Subcutaneous abdominal adipose tissue (tissue), 5 donors: ENCODE measurements at regions not wholly inside any gene's neighbourhood (a gene's known extent, or its start where the extent isn't known, plus 50 kb on each side); places are given as distances from the start of the nearest gene placed in this dataset.

ENCODE experiments used
- H3K27ac ChIP-seq: one replicate; pipeline ENCODE4 v1.7.0; 2013; ENCODE audit warnings: low read depth, mild to moderate bottlenecking, inconsistent platforms, low read length, moderate library complexity
- H3K27me3 ChIP-seq, 5 donors: one replicate each; pipeline ENCODE4 v1.7.0; 2013; ENCODE audit warnings: low read length in 5 of 5, inconsistent platforms in 1 of 5; ENCODE audit not compliant: control insufficient read depth in 5 of 5, insufficient read depth in 4 of 5
- H3K36me3 ChIP-seq, 5 donors: one replicate each; pipeline ENCODE4 v1.7.0; 2013; ENCODE audit warnings: low read length in 5 of 5; ENCODE audit not compliant: control insufficient read depth in 5 of 5, insufficient read depth in 5 of 5
- H3K4me1 ChIP-seq, 5 donors: one replicate each; pipeline ENCODE4 v1.7.0; 2013; ENCODE audit warnings: low read length in 5 of 5, mild to moderate bottlenecking in 3 of 5, moderate library complexity in 1 of 5; ENCODE audit not compliant: control insufficient read depth in 5 of 5, insufficient read depth in 5 of 5
- H3K4me3 ChIP-seq, 5 donors: one replicate each; pipeline ENCODE4 v1.7.0; 2013; ENCODE audit warnings: low read length in 5 of 5, low read depth in 1 of 5
- H3K9ac ChIP-seq, 5 donors: one replicate each; pipeline ENCODE4 v1.7.0; 2013; ENCODE audit warnings: low read length in 5 of 5, mild to moderate bottlenecking in 4 of 5, moderate library complexity in 3 of 5
- H3K9me3 ChIP-seq, 5 donors: one replicate each; pipeline ENCODE4 v1.7.0; 2013; ENCODE audit warnings: low read length in 5 of 5; ENCODE audit not compliant: control insufficient read depth in 5 of 5
- donor health status: healthy.
- donor health status: healthy.
- donor health status: healthy.
- donor health status: healthy.
- donor health status: healthy.

DNA sequence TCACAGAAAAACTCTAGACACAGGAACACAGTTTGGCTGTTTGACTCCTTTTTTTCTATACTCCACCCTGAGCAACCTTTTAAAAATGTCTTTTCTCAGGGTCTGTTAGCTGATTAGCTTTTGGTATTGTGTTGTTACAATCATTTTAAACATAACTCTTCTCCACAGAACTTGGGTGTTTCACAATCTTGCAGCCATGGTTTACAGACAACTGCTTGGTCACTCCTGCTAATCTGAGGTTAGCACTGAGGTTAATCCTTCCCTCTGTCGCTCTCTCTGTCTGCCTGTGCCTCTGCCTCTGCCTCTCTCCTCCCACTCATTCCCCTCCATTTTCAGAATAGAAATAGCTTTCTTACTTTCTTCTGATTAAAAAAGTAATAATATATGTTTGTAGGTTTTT is 62.4 kb upstream of the ZBED5 start:
- Histone ChIP-seq H3K9me3 (peaks cover 0 to 4% (median 0%) of the 10 kb centered on the region in 5 donors), H3K9ac (no peak overlapping the region), H3K27me3 (no peaks in the 10 kb centered on the region), H3K4me3 (no peak overlapping the region), H3K4me1 (peaks cover 0 to 11% (median 6%) of the 10 kb centered on the region in 5 donors), H3K36me3 (no peaks in the 10 kb centered on the region), H3K27ac (no peak overlapping the region)

DNA sequence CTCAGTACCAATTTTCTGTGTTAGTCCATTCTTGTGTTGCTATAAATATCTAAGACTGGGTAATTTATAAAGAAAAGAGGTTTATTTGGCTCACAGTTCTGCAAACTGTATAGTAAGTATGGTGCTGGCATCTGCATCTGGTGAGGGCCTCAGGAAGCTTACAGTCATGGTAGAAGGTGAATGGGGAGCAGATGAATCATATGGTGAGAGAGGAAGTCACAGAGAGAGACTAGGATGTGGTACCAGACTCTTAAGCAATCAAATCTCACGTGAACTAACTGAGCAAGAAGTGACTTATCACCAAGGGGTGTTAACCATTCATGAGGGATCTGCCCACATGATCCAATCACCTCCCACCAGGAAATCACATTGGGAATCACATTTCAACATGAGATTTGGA is 60.8 kb upstream of the ZBED5 start:
- peaks cover 0 to 4% (median 0%) of the 10 kb centered on the region in 5 donors for H3K9me3 ChIP-seq
- no peak overlapping the region for H3K4me3 ChIP-seq
- no peaks in the 10 kb centered on the region for H3K27me3 ChIP-seq
- no peaks in the 10 kb centered on the region for H3K36me3 ChIP-seq
- H3K27ac ChIP-seq = no peak overlapping the region
- H3K4me1 ChIP-seq = peaks cover 0 to 6% (median 0%) of the 10 kb centered on the region in 5 donors
- H3K9ac ChIP-seq = no peak overlapping the region

DNA sequence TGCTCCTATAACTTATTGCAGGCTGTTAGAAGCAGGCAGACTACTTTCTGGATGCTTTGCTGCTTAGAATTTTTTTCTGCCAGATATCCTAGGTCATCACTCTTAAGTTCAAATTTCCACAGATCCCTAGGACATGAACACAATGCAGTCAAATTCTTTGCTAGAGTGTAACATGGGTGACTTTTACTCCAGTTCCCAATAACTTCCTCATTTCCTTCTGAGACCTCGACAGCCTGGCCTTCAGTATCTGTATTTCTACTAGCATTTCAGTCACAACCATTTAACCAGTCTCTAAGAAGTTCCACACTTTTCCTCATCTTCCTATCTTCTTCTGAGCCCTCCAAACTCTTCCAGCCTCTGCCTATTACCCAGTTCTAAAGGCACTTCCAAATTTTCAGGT is 60.4 kb upstream of the ZBED5 start:
- Histone ChIP-seq H3K4me1 (peaks cover 0 to 6% (median 0%) of the 10 kb centered on the region in 5 donors), H3K4me3 (no peak overlapping the region), H3K9ac (no peak overlapping the region), H3K36me3 (no peaks in the 10 kb centered on the region), H3K9me3 (peaks cover 0 to 4% (median 0%) of the 10 kb centered on the region in 5 donors), H3K27ac (no peak overlapping the region), H3K27me3 (no peaks in the 10 kb centered on the region)

DNA sequence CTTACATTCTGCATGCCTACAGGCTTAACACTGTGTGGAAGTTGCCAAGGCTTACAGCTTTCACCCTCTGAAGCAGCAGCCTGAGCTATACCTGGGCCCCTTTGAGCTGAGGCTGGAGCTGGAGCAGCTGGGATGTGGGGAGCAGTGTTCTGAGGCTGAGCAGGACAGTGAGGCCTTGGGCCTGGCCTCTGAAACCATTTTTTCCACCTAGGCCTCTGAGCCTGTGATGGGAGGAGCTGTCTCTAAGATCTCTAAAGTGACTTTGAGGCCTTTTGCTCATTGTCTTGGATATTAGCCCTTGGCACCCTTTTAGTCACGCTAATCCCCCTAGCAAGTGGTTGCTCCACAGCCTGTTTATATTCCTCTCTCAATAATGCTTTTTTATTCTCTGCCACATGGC is 59.9 kb upstream of the ZBED5 start:
- Histone ChIP-seq H3K27ac (no peak overlapping the region), H3K36me3 (no peaks in the 10 kb centered on the region), H3K9ac (no peak overlapping the region), H3K27me3 (no peaks in the 10 kb centered on the region), H3K9me3 (peaks cover 0 to 4% (median 0%) of the 10 kb centered on the region in 5 donors), H3K4me3 (no peak overlapping the region), H3K4me1 (peaks cover 0 to 6% (median 0%) of the 10 kb centered on the region in 5 donors)

DNA sequence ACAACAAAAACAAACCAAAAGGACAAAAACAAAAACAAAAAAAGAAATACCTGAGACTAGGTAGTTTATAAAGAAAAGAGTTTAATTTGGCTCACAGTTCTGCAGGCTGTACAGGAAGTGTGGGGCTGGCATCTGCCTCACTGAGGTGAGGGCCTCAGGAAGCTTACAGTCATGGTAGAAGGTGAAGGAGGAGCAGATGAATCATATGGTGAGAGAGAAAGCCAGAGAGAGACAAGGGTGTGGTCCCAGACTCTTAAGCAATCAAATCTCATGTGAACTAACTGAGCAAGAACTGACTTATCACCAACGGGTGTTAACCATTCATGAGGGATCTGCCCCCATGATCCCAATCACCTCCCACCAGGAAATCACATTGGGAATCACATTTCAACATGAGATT is 58.8 kb upstream of the ZBED5 start:
- H3K27ac ChIP-seq = no peak overlapping the region
- peaks cover 0 to 7% (median 0%) of the 10 kb centered on the region in 5 donors for H3K4me1 ChIP-seq
- H3K27me3 ChIP-seq = no peaks in the 10 kb centered on the region
- H3K36me3 ChIP-seq = no peaks in the 10 kb centered on the region
- H3K4me3 ChIP-seq = no peak overlapping the region
- no peak overlapping the region for H3K9ac ChIP-seq
- peaks cover 0 to 4% (median 0%) of the 10 kb centered on the region in 5 donors for H3K9me3 ChIP-seq

DNA sequence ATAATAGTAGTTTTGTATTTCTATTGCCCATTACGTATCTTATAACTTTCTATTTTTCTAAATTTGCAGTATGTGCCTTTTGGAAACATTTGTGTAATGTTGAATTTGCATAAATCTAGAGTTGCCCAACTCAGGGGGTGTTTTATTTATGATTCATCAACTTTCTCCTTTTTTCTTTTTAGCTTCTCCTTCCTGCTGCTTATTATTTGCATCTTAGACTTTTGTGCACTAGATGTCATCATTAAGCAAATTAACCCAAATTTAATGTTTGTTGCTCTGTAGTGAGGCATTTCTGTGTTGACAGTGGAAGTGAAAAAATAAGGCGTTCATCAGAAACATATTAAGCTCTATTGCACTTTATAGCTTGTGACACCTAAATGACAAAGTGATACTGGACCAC is 56.2 kb upstream of the ZBED5 start:
- H3K9ac ChIP-seq = no peak overlapping the region
- peaks cover 0 to 9% (median 0%) of the 10 kb centered on the region in 5 donors for H3K4me1 ChIP-seq
- H3K9me3 ChIP-seq = peaks cover 0 to 4% (median 0%) of the 10 kb centered on the region in 5 donors
- no peaks in the 10 kb centered on the region for H3K27me3 ChIP-seq
- H3K36me3 ChIP-seq = no peaks in the 10 kb centered on the region
- H3K4me3 ChIP-seq = no peak overlapping the region
- no peak overlapping the region for H3K27ac ChIP-seq

DNA sequence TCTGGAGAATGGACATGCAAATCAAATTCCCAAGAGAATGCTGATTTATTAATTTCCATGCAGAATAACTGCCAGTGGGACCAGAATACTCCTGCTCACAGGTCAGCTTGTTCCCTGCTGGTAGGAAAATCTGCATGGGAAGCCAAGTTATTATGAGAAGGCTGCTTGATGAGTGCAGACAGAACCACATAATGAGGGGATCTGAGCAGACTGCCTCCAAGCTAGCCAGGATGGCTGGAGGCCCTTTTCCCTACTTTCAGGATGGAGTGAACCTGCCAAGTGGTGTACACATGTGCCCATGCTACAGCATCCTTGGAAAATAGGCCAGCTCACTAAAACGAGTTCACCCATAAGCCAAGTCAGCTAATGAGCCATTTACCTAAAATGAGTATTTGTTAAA is 55.2 kb upstream of the ZBED5 start:
- no peak overlapping the region for H3K9ac ChIP-seq
- no peak overlapping the region for H3K27ac ChIP-seq
- no peaks in the 10 kb centered on the region for H3K27me3 ChIP-seq
- H3K4me1 ChIP-seq = peaks cover 0 to 9% (median 0%) of the 10 kb centered on the region in 5 donors
- H3K4me3 ChIP-seq = no peak overlapping the region
- no peaks in the 10 kb centered on the region for H3K36me3 ChIP-seq
- peaks cover 0 to 4% (median 0%) of the 10 kb centered on the region in 5 donors for H3K9me3 ChIP-seq

DNA sequence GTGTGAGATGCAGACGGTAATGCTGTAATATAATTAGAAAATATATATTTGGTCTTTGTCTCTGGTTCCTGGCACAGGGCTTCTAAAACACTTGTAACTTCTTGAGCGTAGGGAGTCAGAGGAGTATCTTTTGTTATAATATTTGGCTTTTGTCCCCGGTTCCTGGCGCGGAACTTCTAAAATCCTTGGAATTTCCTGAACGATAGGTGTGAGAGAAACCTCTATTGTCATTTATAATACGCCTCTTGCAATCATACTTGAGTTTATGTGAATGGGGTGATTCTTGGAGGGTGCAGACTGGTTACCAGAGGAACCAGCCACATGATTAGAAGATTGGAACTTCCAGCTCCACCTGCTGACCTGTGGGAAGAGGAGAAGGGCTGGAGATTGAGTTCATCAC is 54.1 kb upstream of the ZBED5 start:
- no peaks in the 10 kb centered on the region for H3K27me3 ChIP-seq
- no peaks in the 10 kb centered on the region for H3K9me3 ChIP-seq

DNA sequence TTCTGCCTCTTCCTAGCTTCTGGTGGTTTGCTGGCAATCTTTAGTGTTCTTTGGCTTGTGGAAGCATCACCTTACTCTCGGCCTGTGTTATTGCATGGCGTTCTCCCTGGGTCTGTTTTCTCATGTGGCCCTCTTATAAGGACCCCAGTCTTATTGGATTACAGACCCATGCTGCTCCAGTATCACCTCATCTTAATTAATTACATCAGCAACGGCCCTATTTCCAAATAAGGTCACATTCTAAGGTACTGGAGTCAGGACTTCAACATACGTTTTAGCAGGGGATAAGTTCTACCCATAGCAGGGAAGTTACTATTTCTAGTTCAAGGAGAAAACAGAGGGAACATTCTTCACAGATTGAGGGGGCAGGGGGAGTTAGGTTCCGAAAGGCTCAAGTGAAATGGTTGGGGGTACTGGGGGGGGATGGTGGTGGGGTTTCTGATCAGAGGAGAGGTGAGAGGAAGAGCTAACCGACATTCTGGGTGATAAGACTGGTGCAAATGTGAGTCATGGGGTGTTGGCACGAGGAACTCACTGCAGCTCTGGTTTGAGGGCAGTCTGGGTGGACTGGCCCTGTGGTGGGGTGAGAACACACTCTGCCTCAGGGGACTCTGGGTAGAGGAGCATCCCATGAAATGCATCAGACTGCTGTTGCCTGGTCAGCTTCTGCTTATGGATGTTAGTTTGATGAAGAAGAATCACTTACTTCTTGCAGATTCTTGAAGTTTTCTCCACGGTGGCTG is 51.5 kb upstream of the ZBED5 start:
- Histone ChIP-seq H3K4me3 (no peak overlapping the region), H3K27ac (no peak overlapping the region)

More for the DNA sequence above, 54.1 kb upstream of the ZBED5 start:
- Histone ChIP-seq H3K9ac (no peak overlapping the region), H3K4me3 (peak overlapping the region in 1 of 5 donors; percentile 7), H3K36me3 (no peaks in the 10 kb centered on the region), H3K4me1 (peaks cover 0 to 9% (median 0%) of the 10 kb centered on the region in 5 donors), H3K27ac (peak overlapping the region; percentile 10)

DNA sequence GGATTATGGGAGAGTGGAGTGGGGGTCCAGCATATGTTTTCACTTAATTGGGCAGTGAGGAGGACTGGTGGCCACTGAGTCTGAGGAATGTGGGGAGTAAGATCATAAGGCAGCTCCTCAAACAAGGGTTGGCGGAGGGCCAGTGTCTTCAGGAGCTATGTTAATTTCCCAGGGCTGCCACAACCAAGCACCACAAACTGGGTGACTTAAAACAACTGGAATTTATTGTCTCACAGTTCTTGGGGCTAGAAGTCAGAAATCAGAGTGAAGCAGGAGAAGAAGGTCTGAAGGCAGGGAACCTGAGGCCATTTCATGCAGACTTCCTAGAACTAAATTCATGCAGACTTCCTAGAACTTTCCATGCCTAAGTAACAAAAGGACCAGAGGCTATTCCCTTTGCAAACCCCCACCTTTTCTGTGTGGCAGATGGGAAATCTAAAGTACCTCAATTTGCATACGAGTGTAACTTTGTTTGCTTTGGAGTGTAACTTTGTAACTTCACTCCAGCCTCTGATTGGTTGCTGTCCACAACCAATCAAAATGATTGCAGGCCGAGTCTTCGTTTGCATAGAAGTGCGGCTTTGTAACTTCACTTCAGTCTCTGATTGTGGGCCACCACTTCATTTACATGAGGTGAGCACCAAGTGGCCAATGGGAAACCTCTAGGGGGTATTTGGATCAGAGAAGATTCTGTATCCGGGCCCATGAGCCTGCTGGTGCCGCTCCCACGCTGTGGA is 50.5 kb upstream of the ZBED5 start:
- H3K9me3 ChIP-seq = no peaks in the 10 kb centered on the region
- no peaks in the 10 kb centered on the region for H3K36me3 ChIP-seq
- no peak overlapping the region for H3K27ac ChIP-seq

More for the DNA sequence above, 51.5 kb upstream of the ZBED5 start:
- peaks cover 0 to 9% (median 4%) of the 10 kb centered on the region in 5 donors for H3K4me1 ChIP-seq
- no peaks in the 10 kb centered on the region for H3K27me3 ChIP-seq
- H3K9ac ChIP-seq = no peak overlapping the region
- H3K9me3 ChIP-seq = no peaks in the 10 kb centered on the region
- no peaks in the 10 kb centered on the region for H3K36me3 ChIP-seq

More for the DNA sequence above, 50.5 kb upstream of the ZBED5 start:
- Histone ChIP-seq H3K9ac (no peak overlapping the region), H3K4me3 (no peak overlapping the region), H3K4me1 (peaks cover 0 to 9% (median 4%) of the 10 kb centered on the region in 5 donors), H3K27me3 (no peaks in the 10 kb centered on the region)
